K562 (cell line): ENCODE measurements at regions not wholly inside any gene's neighbourhood (a gene's known extent, or its start where the extent isn't known, plus 50 kb on each side); places are given as distances from the start of the nearest gene placed in this dataset.

ENCODE experiments used
- EZH2 ChIP-seq: IDR thresholded peaks from 2 replicates; pipeline ENCODE4 v1.6.1; 2012; ENCODE audit warnings: low read depth, mild to moderate bottlenecking, inconsistent platforms, low read length, borderline replicate concordance
- FOXJ3 ChIP-seq: sonication (generic); formaldehyde crosslinking; IDR thresholded peaks from 2 replicates; pipeline ENCODE4 v1.4.0; 2020; ENCODE audit warnings: mild to moderate bottlenecking, missing genetic modification reagents
- MTA3 ChIP-seq: fragments of 450-650 bp; formaldehyde crosslinking; IDR thresholded peaks from 2 replicates; pipeline ENCODE4 v1.6.1; 2017; ENCODE audit warnings: mild to moderate bottlenecking, borderline replicate concordance
- POLR2AphosphoS5 ChIP-seq: IDR thresholded peaks from 2 replicates; pipeline ENCODE4 v1.6.1; 2011; ENCODE audit warnings: mild to moderate bottlenecking, low read depth, low read length, moderate library complexity; ENCODE audit not compliant: control insufficient read depth, insufficient read depth
- RAD21 ChIP-seq, 2 experiments: fragments of 250-450 bp in 1 of 2; fragments of 450-650 bp in 1 of 2; sonication (Bioruptor Pico) in 1 of 2; formaldehyde crosslinking in 1 of 2; IDR thresholded peaks in 1 of 2; conservative IDR thresholded peaks in 1 of 2; 2 replicates each; pipeline versions ENCODE4 v1.4.0 to v1.8.0; 2020 to 2022; ENCODE audit warnings: mild to moderate bottlenecking in 2 of 2, moderate library complexity in 1 of 2
- RBFOX2 ChIP-seq: fragments of 200-400 bp; formaldehyde crosslinking; IDR thresholded peaks from 2 replicates; pipeline ENCODE4 v1.6.1; 2017; ENCODE audit warnings: low read depth, mild to moderate bottlenecking, low read length, moderate library complexity
- RHOXF2B ChIP-seq: fragments of 250-450 bp; sonication (Bioruptor Pico); conservative IDR thresholded peaks from 2 replicates; pipeline ENCODE4 v1.5.1; 2021
- TAF1 ChIP-seq: IDR thresholded peaks from 2 replicates; pipeline ENCODE4 v1.6.1; 2011; ENCODE audit warnings: mild to moderate bottlenecking, low read length, moderate library complexity; ENCODE audit not compliant: insufficient read depth, control insufficient read depth, severe bottlenecking; ENCODE audit errors: extremely low read depth
- TCF7L2 ChIP-seq: fragments of 150-350 bp; IDR thresholded peaks from 2 replicates; pipeline ENCODE4 v1.6.1; 2016; ENCODE audit warnings: low read depth, mild to moderate bottlenecking, low read length, moderate library complexity
- ZBTB7A ChIP-seq: IDR thresholded peaks from 2 replicates; pipeline ENCODE4 v1.6.1; 2011; ENCODE audit warnings: low read depth, mild to moderate bottlenecking, low read length, moderate library complexity, borderline replicate concordance; ENCODE audit not compliant: control insufficient read depth
- ZNF408 ChIP-seq: fragments of 250-450 bp; sonication (Bioruptor Pico); IDR thresholded peaks from 2 replicates; pipeline ENCODE4 v1.4.0; 2020; ENCODE audit warnings: low read depth, mild to moderate bottlenecking, moderate library complexity
- TF ChIP-seq, protein P1 (sequence below): sonication (generic); formaldehyde crosslinking; IDR thresholded peaks from 2 replicates; pipeline ENCODE4 v1.5.0; 2020; ENCODE audit warnings: missing genetic modification reagents
- TF ChIP-seq, protein P2 (sequence below), 3 experiments: IDR thresholded peaks in 2 of 3; conservative IDR thresholded peaks in 1 of 3; 2 replicates each; pipeline ENCODE4 v1.5.1; 2011 to 2012; ENCODE audit warnings: low read length in 3 of 3, mild to moderate bottlenecking in 3 of 3, control low read depth in 2 of 3, improper control_type of control experiment in 1 of 3, inconsistent platforms in 1 of 3, low read depth in 1 of 3, mixed read lengths in 1 of 3, moderate library complexity in 1 of 3; ENCODE audit not compliant: insufficient read depth in 2 of 3
- TF ChIP-seq, protein P3 (sequence below): sonication (generic); formaldehyde crosslinking; IDR thresholded peaks from 2 replicates; pipeline ENCODE4 v1.8.0; 2022; ENCODE audit warnings: mild to moderate bottlenecking, low read depth, missing genetic modification reagents

DNA sequence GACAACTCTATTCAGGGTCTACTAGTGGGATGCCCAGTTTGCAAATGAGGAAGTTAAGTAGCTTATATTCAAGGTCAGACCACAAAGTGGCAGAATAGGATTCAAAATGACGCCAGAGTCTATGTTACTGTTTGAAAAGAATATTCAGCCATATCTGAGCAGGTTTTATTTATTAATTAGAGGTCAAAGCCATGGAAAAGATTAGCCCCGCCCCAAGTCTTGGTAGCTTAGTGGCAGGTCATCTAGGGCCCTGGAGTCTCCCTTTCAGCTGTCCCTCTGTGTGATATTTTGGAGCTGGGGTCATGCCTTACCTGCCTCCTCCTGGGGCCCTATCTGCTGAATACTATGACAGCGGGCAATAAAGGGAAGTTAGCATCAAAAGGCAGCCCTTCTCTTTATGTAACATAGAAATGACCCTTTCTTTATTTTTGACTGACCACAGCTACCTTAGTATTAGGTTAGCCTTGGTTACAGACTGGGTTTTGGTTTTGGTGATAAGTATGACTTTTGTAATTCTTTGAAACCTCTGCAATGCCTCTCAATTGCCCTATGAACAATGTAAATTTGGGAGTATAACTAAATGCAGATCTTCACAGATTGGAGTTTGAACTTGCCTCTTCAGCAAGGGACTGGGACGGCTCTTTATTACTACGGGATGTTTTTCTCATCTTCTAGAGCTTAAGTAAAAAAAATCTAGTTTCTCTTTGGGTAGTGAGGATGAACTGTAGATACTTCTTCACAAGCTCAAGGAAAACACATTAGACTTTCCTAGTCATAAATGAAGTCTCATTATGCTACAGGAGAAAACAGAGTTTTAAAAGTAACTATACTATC lies 153.0 kb upstream of the ITGA4 start:
- TF ChIP-seq MTA3 (no peak), POLR2AphosphoS5 (no peak), RBFOX2 (no peak), FOXJ3 (CRISPR knock-in tag) (no peak), RAD21 (CRISPR knock-in tag; conservative IDR thresholded peaks at IDR 0.05 in 1 of 2, IDR thresholded peaks at IDR 0.05 in 1 of 2) (no peak; a peak in 1 of 4 replicates), TCF7L2 (no peak), ZBTB7A (no peak), RHOXF2B (CRISPR knock-in tag) (no peak), TAF1 (no peak), ZNF408 (CRISPR knock-in tag) (no peak), EZH2 (no peak)
- TF ChIP-seq, protein P1, sequence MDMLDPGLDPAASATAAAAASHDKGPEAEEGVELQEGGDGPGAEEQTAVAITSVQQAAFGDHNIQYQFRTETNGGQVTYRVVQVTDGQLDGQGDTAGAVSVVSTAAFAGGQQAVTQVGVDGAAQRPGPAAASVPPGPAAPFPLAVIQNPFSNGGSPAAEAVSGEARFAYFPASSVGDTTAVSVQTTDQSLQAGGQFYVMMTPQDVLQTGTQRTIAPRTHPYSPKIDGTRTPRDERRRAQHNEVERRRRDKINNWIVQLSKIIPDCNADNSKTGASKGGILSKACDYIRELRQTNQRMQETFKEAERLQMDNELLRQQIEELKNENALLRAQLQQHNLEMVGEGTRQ: no peak
- TF ChIP-seq, protein P2, sequence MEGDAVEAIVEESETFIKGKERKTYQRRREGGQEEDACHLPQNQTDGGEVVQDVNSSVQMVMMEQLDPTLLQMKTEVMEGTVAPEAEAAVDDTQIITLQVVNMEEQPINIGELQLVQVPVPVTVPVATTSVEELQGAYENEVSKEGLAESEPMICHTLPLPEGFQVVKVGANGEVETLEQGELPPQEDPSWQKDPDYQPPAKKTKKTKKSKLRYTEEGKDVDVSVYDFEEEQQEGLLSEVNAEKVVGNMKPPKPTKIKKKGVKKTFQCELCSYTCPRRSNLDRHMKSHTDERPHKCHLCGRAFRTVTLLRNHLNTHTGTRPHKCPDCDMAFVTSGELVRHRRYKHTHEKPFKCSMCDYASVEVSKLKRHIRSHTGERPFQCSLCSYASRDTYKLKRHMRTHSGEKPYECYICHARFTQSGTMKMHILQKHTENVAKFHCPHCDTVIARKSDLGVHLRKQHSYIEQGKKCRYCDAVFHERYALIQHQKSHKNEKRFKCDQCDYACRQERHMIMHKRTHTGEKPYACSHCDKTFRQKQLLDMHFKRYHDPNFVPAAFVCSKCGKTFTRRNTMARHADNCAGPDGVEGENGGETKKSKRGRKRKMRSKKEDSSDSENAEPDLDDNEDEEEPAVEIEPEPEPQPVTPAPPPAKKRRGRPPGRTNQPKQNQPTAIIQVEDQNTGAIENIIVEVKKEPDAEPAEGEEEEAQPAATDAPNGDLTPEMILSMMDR (IDR thresholded peaks at IDR 0.05 in 2 of 3, conservative IDR thresholded peaks at IDR 0.05 in 1 of 3; ENCODE audit: insufficient read depth in 2 of 3, low read depth in 1 of 3, low read length in 3 of 3): no peak
- TF ChIP-seq, protein P3, sequence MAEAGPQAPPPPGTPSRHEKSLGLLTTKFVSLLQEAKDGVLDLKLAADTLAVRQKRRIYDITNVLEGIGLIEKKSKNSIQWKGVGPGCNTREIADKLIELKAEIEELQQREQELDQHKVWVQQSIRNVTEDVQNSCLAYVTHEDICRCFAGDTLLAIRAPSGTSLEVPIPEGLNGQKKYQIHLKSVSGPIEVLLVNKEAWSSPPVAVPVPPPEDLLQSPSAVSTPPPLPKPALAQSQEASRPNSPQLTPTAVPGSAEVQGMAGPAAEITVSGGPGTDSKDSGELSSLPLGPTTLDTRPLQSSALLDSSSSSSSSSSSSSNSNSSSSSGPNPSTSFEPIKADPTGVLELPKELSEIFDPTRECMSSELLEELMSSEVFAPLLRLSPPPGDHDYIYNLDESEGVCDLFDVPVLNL (CRISPR knock-in tag): no peak
